WTC11 (cell line): ENCODE measurements at regions not wholly inside any gene's neighbourhood (a gene's known extent, or its start where the extent isn't known, plus 50 kb on each side); places are given as distances from the start of the nearest gene placed in this dataset.

Experiments used
- ATAC-seq: fragments of 200-7000 bp; cut with Tn5 transposase; 2 replicates; pipeline ENCODE4 v1.10.0; 2021; ENCODE audit warnings: mild to moderate bottlenecking, moderate library complexity
- CTCF ChIA-PET: fragments of 300-600 bp; sonication (Branson Sonifier 250); formaldehyde crosslinking; loops from one replicate; lab custom pipeline; 2021; ENCODE audit warnings: antibody characterized with exemption; lab: Charles Lee
- POLR2A ChIA-PET: fragments of 350-600 bp; sonication (Branson Sonifier 250); formaldehyde crosslinking; loops from one replicate; lab custom pipeline; 2021; ENCODE audit warnings: antibody characterized with exemption; lab: Charles Lee
- DNase-seq: peaks from one replicate; pipeline ENCODE4 v3.0.0; 2021; ENCODE audit warnings: low spot score
- H3K27ac Mint-ChIP-seq: 2 replicates; pipeline ENCODE4 v1.8.0; 2021; ENCODE audit warnings: mixed read lengths
- H3K27me3 Mint-ChIP-seq: 2 replicates; pipeline ENCODE4 v1.8.0; 2021; ENCODE audit warnings: low read depth, mild to moderate bottlenecking, moderate library complexity, mixed read lengths
- H3K36me3 Mint-ChIP-seq: 2 replicates; pipeline ENCODE4 v1.8.0; 2021; ENCODE audit warnings: mixed read lengths
- H3K4me1 Mint-ChIP-seq: 2 replicates; pipeline ENCODE4 v1.8.0; 2022; ENCODE audit warnings: mixed read lengths
- H3K4me3 Mint-ChIP-seq: 2 replicates; pipeline ENCODE4 v1.8.0; 2021; ENCODE audit warnings: mild to moderate bottlenecking, moderate library complexity, mixed read lengths
- H3K9me3 Mint-ChIP-seq: 2 replicates; pipeline ENCODE4 v1.8.0; 2021; ENCODE audit warnings: mixed read lengths
- CDX4 ChIP-seq: fragments of 250-450 bp; sonication (Bioruptor Pico); IDR thresholded peaks from 2 replicates; pipeline ENCODE4 v1.9.0; 2021; ENCODE audit warnings: moderate library complexity, mild to moderate bottlenecking, inconsistent platforms, borderline replicate concordance
- ELF4 ChIP-seq: sonication (generic); formaldehyde crosslinking; IDR thresholded peaks from 2 replicates; pipeline ENCODE4 v1.8.1; 2022; ENCODE audit warnings: low read depth, mild to moderate bottlenecking, moderate library complexity, missing genetic modification reagents
- GRHL2 ChIP-seq: fragments of 250-450 bp; sonication (Bioruptor Pico); IDR thresholded peaks from 2 replicates; pipeline ENCODE4 v1.8.0; 2022; ENCODE audit warnings: mild to moderate bottlenecking, moderate library complexity; ENCODE audit not compliant: insufficient replicate concordance, severe bottlenecking
- JAZF1 ChIP-seq: fragments of 250-450 bp; sonication (Bioruptor Pico); IDR thresholded peaks from 2 replicates; pipeline ENCODE4 v1.9.0; 2021; ENCODE audit warnings: moderate library complexity, mild to moderate bottlenecking, inconsistent platforms
- MYBL2 ChIP-seq: sonication (generic); formaldehyde crosslinking; IDR thresholded peaks from 2 replicates; pipeline ENCODE4 v1.8.1; 2023; ENCODE audit warnings: mild to moderate bottlenecking, moderate library complexity, missing genetic modification reagents
- OVOL2 ChIP-seq: fragments of 250-450 bp; sonication (Bioruptor Pico); IDR thresholded peaks from 2 replicates; pipeline ENCODE4 v1.9.0; 2021; ENCODE audit warnings: mild to moderate bottlenecking, borderline replicate concordance
- PRDM15 ChIP-seq: sonication (generic); formaldehyde crosslinking; IDR thresholded peaks from 2 replicates; pipeline ENCODE4 v1.8.0; 2022; ENCODE audit warnings: missing genetic modification reagents
- TEAD1 ChIP-seq: sonication (generic); formaldehyde crosslinking; IDR thresholded peaks from 2 replicates; pipeline ENCODE4 v1.8.0; 2022; ENCODE audit warnings: mild to moderate bottlenecking, missing genetic modification reagents
- ZNF512 ChIP-seq: sonication (generic); formaldehyde crosslinking; IDR thresholded peaks from 2 replicates; pipeline ENCODE4 v1.8.1; 2022; ENCODE audit warnings: missing genetic modification reagents, borderline replicate concordance
- TF ChIP-seq, protein P1 (sequence below): sonication (generic); formaldehyde crosslinking; IDR thresholded peaks from 2 replicates; pipeline ENCODE4 v1.8.1; 2022; ENCODE audit warnings: low read depth, mild to moderate bottlenecking, moderate library complexity, missing genetic modification reagents, borderline replicate concordance
- TF ChIP-seq, protein P2 (sequence below): fragments of 250-450 bp; sonication (Bioruptor Pico); IDR thresholded peaks from 2 replicates; pipeline ENCODE4 v1.9.0; 2021; ENCODE audit warnings: mild to moderate bottlenecking
- TF ChIP-seq, protein P3 (sequence below): fragments of 200-600 bp; IDR thresholded peaks from 2 replicates; pipeline ENCODE4 v1.8.0; 2022; ENCODE audit warnings: antibody characterized with exemption
- TF ChIP-seq, protein P4 (sequence below): sonication (generic); formaldehyde crosslinking; IDR thresholded peaks from 2 replicates; pipeline ENCODE4 v1.8.1; 2022; ENCODE audit warnings: mild to moderate bottlenecking, moderate library complexity, missing genetic modification reagents

DNA sequence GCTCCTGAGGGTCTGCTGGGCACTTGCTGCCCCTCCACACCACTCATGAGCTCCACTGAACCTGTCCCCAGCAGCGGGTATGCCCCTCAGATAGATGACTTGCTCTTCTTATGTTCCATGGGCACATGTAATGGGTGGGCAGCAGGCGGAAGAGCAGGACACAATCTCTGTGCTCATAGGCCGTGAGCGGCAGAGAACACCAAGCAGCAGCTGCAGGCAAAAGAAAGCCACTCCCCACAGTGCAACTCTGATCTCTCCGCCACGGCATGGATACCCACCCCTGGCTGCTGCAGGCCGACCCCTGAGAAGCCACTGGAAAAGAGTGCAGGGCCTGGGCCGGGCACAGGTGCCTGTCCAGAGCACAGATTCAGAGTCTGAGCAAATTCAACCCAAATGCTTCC is 135.2 kb upstream of the RUNX3 start:
- POLR2A ChIA-PET, result no interaction called here
- no peak for DNase-seq
- CTCF ChIA-PET, result interaction anchor here (1.1 to 2.3 kb wide), 4 partner anchors 10 to 131 kb away, joined by 3 to 8 read pairs (median 3); no protein-coding TSS in a partner anchor
- TF ChIP-seq, protein P1, sequence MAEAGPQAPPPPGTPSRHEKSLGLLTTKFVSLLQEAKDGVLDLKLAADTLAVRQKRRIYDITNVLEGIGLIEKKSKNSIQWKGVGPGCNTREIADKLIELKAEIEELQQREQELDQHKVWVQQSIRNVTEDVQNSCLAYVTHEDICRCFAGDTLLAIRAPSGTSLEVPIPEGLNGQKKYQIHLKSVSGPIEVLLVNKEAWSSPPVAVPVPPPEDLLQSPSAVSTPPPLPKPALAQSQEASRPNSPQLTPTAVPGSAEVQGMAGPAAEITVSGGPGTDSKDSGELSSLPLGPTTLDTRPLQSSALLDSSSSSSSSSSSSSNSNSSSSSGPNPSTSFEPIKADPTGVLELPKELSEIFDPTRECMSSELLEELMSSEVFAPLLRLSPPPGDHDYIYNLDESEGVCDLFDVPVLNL (CRISPR knock-in tag), result no peak
- TF ChIP-seq, protein P2, sequence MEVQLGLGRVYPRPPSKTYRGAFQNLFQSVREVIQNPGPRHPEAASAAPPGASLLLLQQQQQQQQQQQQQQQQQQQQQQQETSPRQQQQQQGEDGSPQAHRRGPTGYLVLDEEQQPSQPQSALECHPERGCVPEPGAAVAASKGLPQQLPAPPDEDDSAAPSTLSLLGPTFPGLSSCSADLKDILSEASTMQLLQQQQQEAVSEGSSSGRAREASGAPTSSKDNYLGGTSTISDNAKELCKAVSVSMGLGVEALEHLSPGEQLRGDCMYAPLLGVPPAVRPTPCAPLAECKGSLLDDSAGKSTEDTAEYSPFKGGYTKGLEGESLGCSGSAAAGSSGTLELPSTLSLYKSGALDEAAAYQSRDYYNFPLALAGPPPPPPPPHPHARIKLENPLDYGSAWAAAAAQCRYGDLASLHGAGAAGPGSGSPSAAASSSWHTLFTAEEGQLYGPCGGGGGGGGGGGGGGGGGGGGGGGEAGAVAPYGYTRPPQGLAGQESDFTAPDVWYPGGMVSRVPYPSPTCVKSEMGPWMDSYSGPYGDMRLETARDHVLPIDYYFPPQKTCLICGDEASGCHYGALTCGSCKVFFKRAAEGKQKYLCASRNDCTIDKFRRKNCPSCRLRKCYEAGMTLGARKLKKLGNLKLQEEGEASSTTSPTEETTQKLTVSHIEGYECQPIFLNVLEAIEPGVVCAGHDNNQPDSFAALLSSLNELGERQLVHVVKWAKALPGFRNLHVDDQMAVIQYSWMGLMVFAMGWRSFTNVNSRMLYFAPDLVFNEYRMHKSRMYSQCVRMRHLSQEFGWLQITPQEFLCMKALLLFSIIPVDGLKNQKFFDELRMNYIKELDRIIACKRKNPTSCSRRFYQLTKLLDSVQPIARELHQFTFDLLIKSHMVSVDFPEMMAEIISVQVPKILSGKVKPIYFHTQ (CRISPR knock-in tag), result no peak
- TF ChIP-seq CDX4 (CRISPR knock-in tag) (no peak), MYBL2 (CRISPR knock-in tag) (no peak), TEAD1 (CRISPR knock-in tag) (no peak), GRHL2 (CRISPR knock-in tag) (no peak), ELF4 (no peak), PRDM15 (CRISPR knock-in tag) (no peak), OVOL2 (no peak), JAZF1 (no peak), ZNF512 (CRISPR knock-in tag) (no peak)
- TF ChIP-seq, protein P3, sequence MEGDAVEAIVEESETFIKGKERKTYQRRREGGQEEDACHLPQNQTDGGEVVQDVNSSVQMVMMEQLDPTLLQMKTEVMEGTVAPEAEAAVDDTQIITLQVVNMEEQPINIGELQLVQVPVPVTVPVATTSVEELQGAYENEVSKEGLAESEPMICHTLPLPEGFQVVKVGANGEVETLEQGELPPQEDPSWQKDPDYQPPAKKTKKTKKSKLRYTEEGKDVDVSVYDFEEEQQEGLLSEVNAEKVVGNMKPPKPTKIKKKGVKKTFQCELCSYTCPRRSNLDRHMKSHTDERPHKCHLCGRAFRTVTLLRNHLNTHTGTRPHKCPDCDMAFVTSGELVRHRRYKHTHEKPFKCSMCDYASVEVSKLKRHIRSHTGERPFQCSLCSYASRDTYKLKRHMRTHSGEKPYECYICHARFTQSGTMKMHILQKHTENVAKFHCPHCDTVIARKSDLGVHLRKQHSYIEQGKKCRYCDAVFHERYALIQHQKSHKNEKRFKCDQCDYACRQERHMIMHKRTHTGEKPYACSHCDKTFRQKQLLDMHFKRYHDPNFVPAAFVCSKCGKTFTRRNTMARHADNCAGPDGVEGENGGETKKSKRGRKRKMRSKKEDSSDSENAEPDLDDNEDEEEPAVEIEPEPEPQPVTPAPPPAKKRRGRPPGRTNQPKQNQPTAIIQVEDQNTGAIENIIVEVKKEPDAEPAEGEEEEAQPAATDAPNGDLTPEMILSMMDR, result no peak
- TF ChIP-seq, protein P4, sequence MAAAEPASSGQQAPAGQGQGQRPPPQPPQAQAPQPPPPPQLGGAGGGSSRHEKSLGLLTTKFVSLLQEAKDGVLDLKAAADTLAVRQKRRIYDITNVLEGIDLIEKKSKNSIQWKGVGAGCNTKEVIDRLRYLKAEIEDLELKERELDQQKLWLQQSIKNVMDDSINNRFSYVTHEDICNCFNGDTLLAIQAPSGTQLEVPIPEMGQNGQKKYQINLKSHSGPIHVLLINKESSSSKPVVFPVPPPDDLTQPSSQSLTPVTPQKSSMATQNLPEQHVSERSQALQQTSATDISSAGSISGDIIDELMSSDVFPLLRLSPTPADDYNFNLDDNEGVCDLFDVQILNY (CRISPR knock-in tag), result no peak
- Mint-ChIP-seq H3K9me3 (no peaks in the 10 kb centered on the region), H3K27ac (no peak overlapping the region), H3K36me3 (no peaks in the 10 kb centered on the region), H3K4me3 (no peak overlapping the region), H3K4me1 (peaks cover 19% of the 10 kb centered on the region), H3K27me3 (no peaks in the 10 kb centered on the region)
- no peak for ATAC-seq
